ENCODE measurements at regions not wholly inside any gene's neighbourhood (a gene's known extent, or its start where the extent isn't known, plus 50 kb on each side); places are given as distances from the start of the nearest gene placed in this dataset.
"Not testable (repeated sequence)": the region's sequence is repeated elsewhere in the genome, so short reads cannot be mapped to it uniquely, and the experiment has no call there.

DNA sequence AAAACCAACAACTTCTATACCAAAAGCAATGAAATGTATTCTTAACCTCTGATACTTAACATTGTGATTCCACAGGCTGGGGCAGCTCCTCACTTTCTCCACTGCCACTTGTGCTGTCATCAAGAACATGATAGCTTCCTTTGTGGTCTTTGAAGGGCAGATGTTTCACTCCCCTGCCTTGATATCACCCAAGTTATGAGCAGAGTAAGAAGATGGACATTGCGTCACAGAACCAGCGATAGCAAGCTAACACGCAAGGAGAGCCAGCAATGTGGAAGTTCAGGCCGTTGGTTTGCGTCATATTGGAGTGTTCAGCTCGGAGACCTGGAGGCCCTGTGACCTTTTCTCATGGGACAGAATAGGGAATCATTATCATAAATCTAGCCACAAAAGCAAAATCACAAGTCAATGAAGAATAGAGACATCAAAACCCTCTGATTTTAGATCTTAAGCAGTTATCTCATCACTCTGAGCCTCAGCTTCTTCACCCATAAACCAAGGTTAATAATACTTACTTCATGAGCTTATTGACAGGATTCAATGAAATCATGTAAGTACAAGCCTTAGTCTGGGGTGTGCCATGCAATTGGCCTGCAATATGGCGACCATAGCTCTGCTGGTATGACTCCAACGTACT is 183.8 kb upstream of the THBS1 start:
- DNase-seq (ENCODE audit: low spot score), result no peak

DNA sequence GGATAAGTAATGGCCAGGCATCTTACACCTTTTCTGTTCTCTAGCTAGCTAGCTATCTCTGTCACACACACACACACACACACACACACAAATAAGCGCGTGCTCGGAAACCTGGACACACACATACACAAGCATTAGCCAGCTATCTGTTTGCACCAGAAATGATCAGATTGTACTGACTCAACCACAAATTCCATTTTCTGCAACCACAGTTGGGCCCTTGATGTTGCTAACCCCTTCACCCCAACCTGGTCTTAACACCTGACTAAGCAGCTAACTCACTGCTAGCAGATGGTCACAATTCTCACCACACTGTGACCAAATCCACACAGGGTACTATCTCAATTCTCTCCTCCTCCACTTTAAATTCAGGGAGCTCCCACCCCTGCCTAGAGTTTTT is 183.0 kb upstream of the THBS1 start:
- no peak for DNase-seq (ENCODE audit: low spot score)

DNA sequence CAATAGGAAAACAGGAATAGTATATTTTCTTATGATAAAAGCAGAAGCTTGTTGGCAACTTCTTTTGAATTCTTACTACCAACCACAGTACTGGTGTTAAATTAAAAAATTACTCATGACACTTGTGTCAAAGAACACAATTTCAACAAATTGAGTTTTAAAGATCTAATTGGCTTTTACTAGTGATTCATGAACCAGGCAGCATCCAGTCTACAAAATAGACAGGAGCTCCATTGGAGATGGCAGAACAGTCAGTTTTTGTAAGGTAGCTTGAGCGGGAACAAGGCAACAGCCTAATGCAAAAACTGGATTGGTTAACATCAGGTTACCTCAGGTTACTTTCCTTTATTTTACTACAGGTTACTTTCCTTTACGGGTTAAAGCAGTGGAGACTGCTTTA is 181.3 kb upstream of the THBS1 start:
- DNase-seq (ENCODE audit: low spot score), result no peak

DNA sequence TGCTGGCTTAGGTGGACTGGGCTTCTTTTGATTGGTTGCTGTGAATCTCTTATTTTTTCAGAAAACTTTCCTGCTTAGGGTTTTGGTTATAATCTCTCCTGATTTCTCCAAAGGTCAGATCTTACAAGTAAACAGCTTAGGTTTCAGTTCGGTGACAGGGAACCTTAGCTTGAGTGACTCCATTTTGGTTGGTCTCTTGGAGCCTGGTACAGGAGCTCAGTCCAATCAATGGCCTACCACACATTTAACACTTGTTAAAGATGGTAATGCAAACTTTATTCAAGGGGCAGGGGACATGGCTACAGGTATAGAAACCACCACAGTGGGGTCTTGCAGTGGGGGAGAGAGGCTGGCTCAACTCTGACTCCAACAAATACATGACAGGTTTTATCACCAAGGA is 180.9 kb upstream of the THBS1 start:
- DNase-seq (ENCODE audit: low spot score), result no peak

DNA sequence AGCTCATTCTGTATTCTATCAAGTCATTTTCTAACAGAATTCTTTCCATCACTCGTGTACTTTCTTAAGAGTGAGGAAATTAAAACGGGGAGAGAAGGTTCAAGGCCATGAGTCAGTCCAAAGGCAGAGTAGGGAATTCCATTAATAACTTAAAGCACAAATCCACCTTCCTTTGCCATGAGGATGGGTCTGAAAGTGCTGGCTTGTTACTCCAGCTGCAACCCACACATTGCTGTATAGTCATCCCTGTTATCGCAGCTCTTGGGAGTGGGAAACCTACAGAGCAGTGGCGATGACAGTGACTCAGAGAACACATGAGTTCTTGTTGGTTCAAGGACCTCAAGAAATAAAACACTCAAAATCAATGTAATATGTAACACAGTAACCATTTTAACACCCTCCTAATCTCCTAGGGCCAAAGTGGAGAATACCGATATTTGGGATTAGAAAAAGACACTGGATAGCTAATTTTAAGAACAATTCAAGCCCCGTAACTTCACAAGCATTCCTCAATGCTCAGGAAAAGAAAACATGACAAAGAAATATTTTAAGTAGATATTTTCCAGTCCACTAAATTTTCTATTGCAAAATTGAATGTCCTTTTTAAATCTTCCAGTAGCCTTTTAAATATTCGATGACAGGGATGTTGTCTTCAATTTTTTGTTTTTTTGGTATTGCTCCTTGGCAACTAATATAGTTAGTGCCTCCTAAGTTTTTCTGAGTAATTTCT is 179.9 kb upstream of the THBS1 start:
- no peak for DNase-seq (ENCODE audit: low spot score)

- no peak for DNase-seq (ENCODE audit: low spot score)
Observed at GRCh38 chr15:39403640-39404117, 177.2 kb upstream of the THBS1 start.

GRCh38 chr15:39404767-39405181 is 176.1 kb upstream of the THBS1 start:
- DNase-seq (ENCODE audit: low spot score), result no peak

GRCh38 chr15:39406485-39406884 is 174.4 kb upstream of the THBS1 start:
- no peak for DNase-seq (ENCODE audit: low spot score)

DNA sequence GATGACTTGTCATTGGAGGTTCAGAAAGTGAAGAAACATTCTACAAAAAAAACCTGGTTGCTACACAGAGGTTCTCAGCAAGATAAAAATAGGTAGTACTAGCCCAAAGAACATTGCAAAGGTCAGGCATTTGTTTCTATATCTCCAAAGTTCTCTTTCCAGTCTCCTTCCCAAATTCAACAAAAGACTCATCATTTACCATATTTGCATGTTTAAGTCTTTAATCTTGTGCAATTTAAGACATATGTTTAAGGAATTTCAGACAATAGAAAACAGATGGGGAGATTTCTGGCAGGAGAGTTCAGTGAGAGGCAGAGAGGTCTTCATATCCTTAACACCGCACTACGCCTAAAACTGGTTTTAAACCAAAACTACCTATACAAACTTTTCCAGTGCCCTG is 173.8 kb upstream of the THBS1 start:
- no peak for DNase-seq (ENCODE audit: low spot score)

DNA sequence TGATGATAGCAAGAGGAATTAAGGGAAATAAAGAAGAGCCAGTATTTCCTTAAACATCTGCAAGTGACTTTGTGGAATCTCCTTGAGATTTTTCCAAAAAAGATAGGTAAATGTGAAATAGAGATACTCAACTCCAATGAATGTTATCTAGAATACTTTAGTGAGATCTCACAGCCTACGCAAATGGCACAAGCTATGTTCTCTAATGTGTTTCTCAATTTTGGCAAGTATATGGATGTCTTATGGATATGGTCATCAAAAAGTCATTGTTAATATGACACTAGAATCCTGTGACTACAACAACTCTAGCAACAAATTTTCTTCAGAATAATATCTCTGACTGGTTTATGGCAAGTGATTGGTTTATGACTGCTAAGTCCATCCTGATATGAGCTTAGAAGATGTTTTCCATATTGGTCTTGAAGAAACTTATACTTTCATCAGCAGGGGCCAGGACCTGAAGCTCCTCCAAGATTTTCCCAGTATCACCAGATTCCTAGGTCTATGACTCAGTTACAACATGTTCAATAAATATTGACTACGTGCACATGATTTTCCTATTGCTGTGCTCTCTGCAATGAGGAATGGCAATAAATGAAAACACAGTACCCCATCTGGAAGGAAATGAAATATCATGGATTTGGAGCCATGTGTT is 170.9 kb upstream of the THBS1 start:
- no peak for DNase-seq (ENCODE audit: low spot score)

- DNase-seq (ENCODE audit: low spot score), result no peak
Observed at GRCh38 chr15:39411102-39411989, 169.5 kb upstream of the THBS1 start.

GRCh38 chr15:39413558-39413957 is 167.3 kb upstream of the THBS1 start:
- no peak for DNase-seq (ENCODE audit: low spot score)

DNA sequence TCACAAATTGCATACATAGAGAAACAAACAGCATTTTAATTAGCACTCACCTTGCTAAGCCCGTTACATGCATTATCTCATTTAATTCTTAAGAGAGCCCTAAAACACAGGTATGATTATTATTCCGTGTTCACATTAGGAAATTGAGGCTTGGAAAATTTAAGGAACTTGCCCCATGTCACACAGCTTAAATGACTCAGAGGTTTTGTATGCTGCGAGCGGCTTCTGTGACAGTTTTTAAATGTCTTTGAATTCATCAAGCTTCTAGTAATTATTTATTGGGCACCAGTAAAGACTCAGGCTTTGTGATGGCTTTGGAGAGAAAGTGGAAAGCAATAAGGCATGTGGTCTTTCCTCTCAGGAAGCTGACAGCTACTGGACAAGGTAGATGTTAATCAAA is 166.7 kb upstream of the THBS1 start:
- DNase-seq (ENCODE audit: low spot score), result no peak

DNA sequence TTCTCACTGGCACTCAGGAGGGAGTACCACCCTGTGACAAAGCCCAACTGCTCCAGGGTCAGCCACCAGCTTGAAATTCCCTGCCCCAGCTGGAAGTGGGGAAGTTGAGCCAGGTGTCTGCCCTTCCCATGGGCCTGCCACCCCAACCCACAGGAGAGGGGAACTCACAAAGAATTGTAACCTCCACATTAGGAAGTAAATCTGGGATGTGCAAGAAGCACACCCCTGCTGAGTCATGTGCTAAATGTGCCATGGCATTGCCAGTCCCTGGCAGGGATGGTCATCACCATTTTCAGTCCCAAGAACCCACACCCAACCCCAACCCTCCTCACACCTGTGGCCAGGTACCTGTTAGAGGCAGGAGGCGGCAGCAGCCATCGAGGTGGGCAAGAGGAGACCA is 165.2 kb upstream of the THBS1 start:
- DNase-seq (ENCODE audit: low spot score), result no peak

- no peak for DNase-seq (ENCODE audit: low spot score)
Observed at GRCh38 chr15:39416258-39416657, 164.6 kb upstream of the THBS1 start.

DNA sequence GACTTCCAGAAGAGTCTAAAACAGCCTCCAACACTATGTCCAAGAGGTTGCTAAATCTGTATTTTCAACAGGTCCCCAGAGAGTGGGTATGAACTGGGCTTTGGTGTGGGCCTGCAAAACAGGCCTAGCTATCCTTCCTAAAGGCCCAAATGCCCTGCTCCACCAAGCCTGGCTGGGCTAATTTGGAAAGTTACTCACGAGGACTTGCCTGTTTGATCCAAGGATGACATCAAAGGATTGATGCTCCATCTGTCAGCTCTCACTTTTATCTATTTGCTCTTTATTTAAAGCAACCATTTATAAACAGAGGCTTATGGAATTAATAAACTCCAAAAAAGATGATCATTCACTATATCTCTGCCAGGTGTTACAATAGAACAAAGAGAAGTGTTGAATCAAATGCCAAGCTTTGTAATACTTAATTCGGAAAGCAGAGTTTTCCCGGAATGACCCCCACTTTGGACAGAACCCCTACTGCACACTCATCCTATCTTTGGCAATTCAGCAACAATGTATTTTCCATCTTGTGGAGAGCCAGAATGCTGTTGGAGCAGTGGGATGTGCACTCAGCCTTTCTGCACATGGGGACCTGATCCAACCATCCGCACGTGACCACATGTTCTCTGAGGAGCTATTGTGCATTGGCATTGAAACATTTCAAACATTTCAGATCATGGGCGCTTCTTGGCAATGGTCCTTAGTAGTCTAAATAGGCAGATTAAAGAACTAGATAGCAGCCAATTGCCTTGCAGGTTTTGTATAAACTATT is 163.3 kb upstream of the THBS1 start:
- DNase-seq (ENCODE audit: low spot score), result no peak

GRCh38 chr15:39419651-39420050 is 161.2 kb upstream of the THBS1 start:
- DNase-seq (ENCODE audit: low spot score), result no peak

DNA sequence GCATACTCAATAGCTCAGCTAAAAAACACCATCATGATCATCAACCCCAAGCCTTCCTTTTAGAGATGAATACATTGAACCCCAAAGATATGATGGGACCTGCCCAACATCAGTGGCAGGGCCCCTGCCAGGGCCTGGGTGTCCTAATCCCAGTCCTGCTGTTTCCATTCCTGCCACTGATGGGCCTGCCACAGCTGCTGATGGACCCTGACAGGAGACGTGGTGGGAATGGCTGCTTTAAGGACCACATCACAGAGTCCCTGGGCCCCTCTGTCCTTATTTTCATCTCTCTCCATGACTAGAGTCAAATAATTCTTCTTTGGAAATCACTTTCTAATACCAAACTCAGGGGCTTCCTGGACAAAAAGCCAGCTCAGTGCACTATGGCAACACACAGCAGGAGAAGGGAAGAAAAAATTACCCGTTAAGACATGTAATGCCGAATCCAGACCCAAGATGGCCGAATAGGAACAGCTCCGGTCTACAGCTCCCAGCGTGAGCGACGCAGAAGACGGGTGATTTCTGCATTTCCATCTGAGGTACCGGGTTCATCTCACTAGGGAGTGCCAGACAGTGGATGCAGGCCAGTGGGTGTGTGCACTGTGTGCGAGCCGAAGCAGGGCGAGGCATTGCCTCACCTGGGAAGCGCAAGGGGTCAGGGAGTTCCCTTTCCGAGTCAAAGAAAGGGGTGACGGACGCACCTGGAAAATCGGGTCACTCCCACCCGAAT is 160.6 kb upstream of the THBS1 start:
- DNase-seq (ENCODE audit: low spot score), result not testable (repeated sequence)

- not testable (repeated sequence) for DNase-seq (ENCODE audit: low spot score)
Observed at GRCh38 chr15:39420853-39421192, 160.1 kb upstream of the THBS1 start.

DNA sequence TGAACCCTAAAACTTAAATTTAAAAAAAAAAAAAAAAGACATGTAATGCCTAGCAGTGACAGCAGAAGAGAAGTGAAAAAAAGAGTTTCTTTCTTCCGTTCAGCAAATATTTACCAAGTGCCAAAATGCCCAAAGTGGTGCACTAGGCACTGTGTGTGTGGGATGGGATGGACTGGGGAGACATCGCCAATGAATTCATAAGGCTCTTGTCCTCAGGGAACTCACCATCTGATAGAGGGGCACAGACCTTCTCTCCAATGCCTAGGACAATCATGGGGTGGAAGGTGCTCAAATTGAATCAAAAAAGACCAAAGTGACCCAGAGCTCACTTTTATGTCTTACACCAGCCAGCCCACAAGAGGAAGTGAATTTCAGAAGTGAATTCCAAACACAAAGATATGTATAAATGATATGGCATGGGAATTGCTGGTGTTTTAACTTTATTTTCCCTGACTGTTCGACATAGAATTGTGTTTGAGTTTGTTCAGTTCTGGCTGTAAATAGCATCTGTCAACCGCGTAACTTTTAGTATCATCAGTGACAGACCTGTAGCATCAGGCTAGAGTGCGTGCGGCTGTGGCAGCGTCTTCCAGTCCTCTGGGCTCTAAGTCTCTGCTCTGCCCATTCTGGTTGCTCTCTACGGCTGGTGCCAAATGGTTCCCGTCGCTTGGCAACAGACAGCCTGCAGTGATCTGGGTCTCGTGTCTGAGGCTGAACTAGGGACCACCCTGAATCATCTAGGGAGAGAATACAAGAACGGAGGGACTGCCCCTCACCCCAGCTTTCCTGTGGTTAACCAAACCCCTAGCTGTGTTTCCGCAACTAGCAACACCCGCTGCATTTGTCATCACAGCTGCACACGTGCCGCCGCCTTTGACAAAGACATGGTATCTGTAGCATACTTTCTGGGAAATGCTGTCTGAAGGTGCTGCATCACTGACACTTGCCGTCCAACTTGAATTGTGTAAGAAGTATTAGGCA is 154.0 kb upstream of the THBS1 start:
- peak; percentile 15 for DNase-seq (ENCODE audit: low spot score)

All from cerebellar cortex (tissue), 1 donor.